OCI-LY1 (cell line): ENCODE measurements at regions not wholly inside any gene's neighbourhood (a gene's known extent, or its start where the extent isn't known, plus 50 kb on each side); places are given as distances from the start of the nearest gene placed in this dataset.

Experiments
- EZH2 ChIP-seq: fragments of 200-600 bp; sonication (generic), shearing (Covaris generic); IDR thresholded peaks from 2 replicates; pipeline ENCODE4 v1.8.0; 2017; ENCODE audit warnings: borderline replicate concordance, mixed run types, mild to moderate bottlenecking, antibody characterized with exemption, low read length, moderate library complexity, mixed read lengths
- TF ChIP-seq, protein P1 (sequence below): fragments of 200-600 bp; sonication (generic), shearing (Covaris generic); IDR thresholded peaks from 2 replicates; pipeline ENCODE4 v1.5.1; 2017; ENCODE audit warnings: mild to moderate bottlenecking, antibody characterized with exemption, low read length, moderate library complexity, mixed read lengths

DNA sequence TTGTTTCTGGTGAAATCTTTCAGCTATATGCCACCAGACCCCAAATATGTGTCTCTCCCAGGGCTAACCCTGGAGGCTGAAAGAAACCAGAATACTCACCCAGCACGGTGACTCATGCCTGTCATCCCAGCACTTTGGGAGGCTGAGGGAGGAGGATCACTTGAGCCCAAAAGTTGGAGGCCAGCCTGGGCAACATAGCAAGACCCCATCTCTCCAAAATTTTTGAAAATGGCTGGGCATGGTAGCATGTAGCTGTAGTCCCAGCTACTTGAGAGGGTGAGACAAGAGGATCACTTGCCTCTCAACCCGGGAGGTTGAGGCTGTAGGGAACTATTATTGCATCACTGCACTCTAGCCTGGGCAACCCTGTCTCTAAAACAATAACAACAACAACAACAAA lies 76.1 kb upstream of the UQCRFS1 start:
- TF ChIP-seq, protein P1, sequence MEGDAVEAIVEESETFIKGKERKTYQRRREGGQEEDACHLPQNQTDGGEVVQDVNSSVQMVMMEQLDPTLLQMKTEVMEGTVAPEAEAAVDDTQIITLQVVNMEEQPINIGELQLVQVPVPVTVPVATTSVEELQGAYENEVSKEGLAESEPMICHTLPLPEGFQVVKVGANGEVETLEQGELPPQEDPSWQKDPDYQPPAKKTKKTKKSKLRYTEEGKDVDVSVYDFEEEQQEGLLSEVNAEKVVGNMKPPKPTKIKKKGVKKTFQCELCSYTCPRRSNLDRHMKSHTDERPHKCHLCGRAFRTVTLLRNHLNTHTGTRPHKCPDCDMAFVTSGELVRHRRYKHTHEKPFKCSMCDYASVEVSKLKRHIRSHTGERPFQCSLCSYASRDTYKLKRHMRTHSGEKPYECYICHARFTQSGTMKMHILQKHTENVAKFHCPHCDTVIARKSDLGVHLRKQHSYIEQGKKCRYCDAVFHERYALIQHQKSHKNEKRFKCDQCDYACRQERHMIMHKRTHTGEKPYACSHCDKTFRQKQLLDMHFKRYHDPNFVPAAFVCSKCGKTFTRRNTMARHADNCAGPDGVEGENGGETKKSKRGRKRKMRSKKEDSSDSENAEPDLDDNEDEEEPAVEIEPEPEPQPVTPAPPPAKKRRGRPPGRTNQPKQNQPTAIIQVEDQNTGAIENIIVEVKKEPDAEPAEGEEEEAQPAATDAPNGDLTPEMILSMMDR = no peak
- TF ChIP-seq EZH2 = no peak
